ENCODE measurements at regions not wholly inside any gene's neighbourhood (a gene's known extent, or its start where the extent isn't known, plus 50 kb on each side); places are given as distances from the start of the nearest gene placed in this dataset.

DNA sequence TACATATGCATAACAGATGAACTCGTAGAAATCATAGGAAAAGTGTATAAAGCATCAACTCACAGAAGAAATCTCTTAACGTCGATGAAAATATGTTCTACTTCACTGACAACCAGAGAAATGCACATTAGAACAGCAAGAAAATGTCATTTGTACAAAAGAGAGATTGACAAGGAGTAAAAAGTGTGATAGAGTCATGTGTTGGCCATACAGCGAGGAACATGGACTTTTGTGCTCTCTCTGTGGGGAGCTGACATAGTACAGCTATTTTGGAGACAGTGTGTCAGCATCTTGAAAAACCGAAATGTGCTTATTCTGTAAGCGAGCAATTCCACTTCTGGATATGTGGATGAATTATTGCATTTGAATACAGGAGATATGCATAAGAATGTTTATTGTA is 477.9 kb downstream of the ICE1 start:
- FAIRE-seq = no peak
- no peaks in the 10 kb centered on the region for H3K79me2 ChIP-seq (ENCODE audit: insufficient read depth, low read length)
- no peak for TF ChIP-seq EZH2 (IDR thresholded peaks at IDR 0.05; ENCODE audit: insufficient read depth, low read length)
- TF ChIP-seq, protein P1, sequence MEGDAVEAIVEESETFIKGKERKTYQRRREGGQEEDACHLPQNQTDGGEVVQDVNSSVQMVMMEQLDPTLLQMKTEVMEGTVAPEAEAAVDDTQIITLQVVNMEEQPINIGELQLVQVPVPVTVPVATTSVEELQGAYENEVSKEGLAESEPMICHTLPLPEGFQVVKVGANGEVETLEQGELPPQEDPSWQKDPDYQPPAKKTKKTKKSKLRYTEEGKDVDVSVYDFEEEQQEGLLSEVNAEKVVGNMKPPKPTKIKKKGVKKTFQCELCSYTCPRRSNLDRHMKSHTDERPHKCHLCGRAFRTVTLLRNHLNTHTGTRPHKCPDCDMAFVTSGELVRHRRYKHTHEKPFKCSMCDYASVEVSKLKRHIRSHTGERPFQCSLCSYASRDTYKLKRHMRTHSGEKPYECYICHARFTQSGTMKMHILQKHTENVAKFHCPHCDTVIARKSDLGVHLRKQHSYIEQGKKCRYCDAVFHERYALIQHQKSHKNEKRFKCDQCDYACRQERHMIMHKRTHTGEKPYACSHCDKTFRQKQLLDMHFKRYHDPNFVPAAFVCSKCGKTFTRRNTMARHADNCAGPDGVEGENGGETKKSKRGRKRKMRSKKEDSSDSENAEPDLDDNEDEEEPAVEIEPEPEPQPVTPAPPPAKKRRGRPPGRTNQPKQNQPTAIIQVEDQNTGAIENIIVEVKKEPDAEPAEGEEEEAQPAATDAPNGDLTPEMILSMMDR (IDR thresholded peaks at IDR 0.05; ENCODE audit: insufficient read depth, low read depth, low read length) = no peak

DNA sequence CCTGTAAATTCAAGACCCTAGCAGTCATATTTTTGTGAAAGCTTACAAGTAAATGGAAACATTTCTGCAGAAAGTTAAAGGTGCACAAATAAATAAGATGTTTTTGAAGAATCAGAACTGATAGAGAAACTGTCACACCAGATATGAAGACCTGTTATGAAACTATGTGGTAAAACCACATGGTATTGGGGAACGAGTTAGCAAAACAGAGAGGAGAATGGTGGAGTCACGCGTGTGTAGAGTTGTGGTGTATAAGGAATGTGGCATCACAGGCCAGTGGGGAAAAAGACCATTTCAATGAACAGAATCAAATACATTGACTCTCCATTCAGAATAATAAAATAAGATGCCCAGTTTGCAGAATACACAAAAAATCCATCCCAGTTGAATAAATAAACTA is 477.2 kb downstream of the ICE1 start:
- Histone ChIP-seq H3K79me2 (ENCODE audit: insufficient read depth, low read length) (no peaks in the 10 kb centered on the region), H3K4me2 (ENCODE audit: low read length) (no peak overlapping the region)
- no peaks in the 10 kb centered on the region for H3K36me3 Mint-ChIP-seq (ENCODE audit: low read depth, unreplicated experiment)

More for the DNA sequence above, 477.9 kb downstream of the ICE1 start:
- no peaks in the 10 kb centered on the region for H3K4me1 Mint-ChIP-seq (ENCODE audit: low read depth, unreplicated experiment)
- no peak overlapping the region for H3K27ac ChIP-seq (ENCODE audit: low read depth, low read length)
- peaks cover 2% of the 10 kb centered on the region for H3K9me3 Mint-ChIP-seq (ENCODE audit: unreplicated experiment)
- no peaks in the 10 kb centered on the region for H3K36me3 ChIP-seq (ENCODE audit: insufficient read depth, low read length)
- no peaks in the 10 kb centered on the region for H3K36me3 Mint-ChIP-seq (ENCODE audit: low read depth, unreplicated experiment)
- H3K27me3 Mint-ChIP-seq (ENCODE audit: low read depth, unreplicated experiment) = peaks cover 3% of the 10 kb centered on the region
- no peaks in the 10 kb centered on the region for H3K27me3 ChIP-seq (ENCODE audit: insufficient read depth, low read length)
- H3K9ac ChIP-seq (ENCODE audit: low read length) = no peak overlapping the region
- DNase-seq (ENCODE audit: low read depth) = no peak
- H4K20me1 ChIP-seq (ENCODE audit: insufficient read depth, low read length) = no peaks in the 10 kb centered on the region
- H3K4me3 Mint-ChIP-seq (ENCODE audit: unreplicated experiment) = no peak overlapping the region
- H3K4me1 ChIP-seq (ENCODE audit: insufficient read depth, low read length) = no peaks in the 10 kb centered on the region
- H3K9me3 ChIP-seq (ENCODE audit: insufficient read depth, low read depth, low read length) = peaks cover 4% of the 10 kb centered on the region
- no peak overlapping the region for H2AFZ ChIP-seq (ENCODE audit: low read depth, low read length)
- H3K4me2 ChIP-seq (ENCODE audit: low read length) = no peak overlapping the region
- no peak overlapping the region for H3K4me3 ChIP-seq (ENCODE audit: insufficient read depth, low read depth, low read length)
- H3K27ac Mint-ChIP-seq (ENCODE audit: unreplicated experiment) = no peak overlapping the region

DNA sequence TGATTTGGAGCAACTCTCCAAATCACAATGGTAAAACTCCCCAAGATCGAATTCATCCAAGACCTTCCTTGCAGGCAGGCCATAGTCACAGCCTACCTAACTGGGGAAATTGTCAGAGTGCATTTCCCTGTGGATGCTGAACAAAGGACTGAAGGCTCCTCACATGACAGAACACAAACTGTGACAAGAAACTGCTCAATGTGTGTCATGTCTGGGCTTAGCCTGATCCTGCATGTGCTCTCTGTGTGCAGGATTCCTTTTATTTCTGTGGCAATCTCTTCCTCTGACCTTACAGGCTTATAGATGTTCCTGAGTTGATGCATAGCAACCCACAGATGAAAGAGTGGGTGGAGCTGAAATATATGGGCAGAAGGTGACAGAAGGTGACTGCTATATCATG is 465.8 kb downstream of the ICE1 start:
- Mint-ChIP-seq H3K4me1 (ENCODE audit: low read depth, unreplicated experiment) (peaks cover 27% of the 10 kb centered on the region), H3K36me3 (ENCODE audit: low read depth, unreplicated experiment) (no peaks in the 10 kb centered on the region), H3K4me3 (ENCODE audit: unreplicated experiment) (no peak overlapping the region), H3K9me3 (ENCODE audit: unreplicated experiment) (no peaks in the 10 kb centered on the region), H3K27ac (ENCODE audit: unreplicated experiment) (no peak overlapping the region), H3K27me3 (ENCODE audit: low read depth, unreplicated experiment) (peaks cover 25% of the 10 kb centered on the region)
- no peaks in the 10 kb centered on the region for H3K79me2 ChIP-seq (ENCODE audit: insufficient read depth, low read length)
- H3K9me3 ChIP-seq (ENCODE audit: insufficient read depth, low read depth, low read length) = peaks cover 3% of the 10 kb centered on the region
- H4K20me1 ChIP-seq (ENCODE audit: insufficient read depth, low read length) = no peaks in the 10 kb centered on the region
- H2AFZ ChIP-seq (ENCODE audit: low read depth, low read length) = no peak overlapping the region
- no peaks in the 10 kb centered on the region for H3K27me3 ChIP-seq (ENCODE audit: insufficient read depth, low read length)
- FAIRE-seq (no peak), DNase-seq (ENCODE audit: low read depth) (no peak)
- TF ChIP-seq EZH2 (IDR thresholded peaks at IDR 0.05; ENCODE audit: insufficient read depth, low read length) = no peak
- TF ChIP-seq, protein P1 (IDR thresholded peaks at IDR 0.05; ENCODE audit: insufficient read depth, low read depth, low read length) = no peak
- no peak overlapping the region for H3K4me3 ChIP-seq (ENCODE audit: insufficient read depth, low read depth, low read length)
- no peaks in the 10 kb centered on the region for H3K4me1 ChIP-seq (ENCODE audit: insufficient read depth, low read length)
- no peaks in the 10 kb centered on the region for H3K36me3 ChIP-seq (ENCODE audit: insufficient read depth, low read length)
- H3K27ac ChIP-seq (ENCODE audit: low read depth, low read length) = no peak overlapping the region
- H3K9ac ChIP-seq (ENCODE audit: low read length) = no peak overlapping the region
- H3K4me2 ChIP-seq (ENCODE audit: low read length) = no peak overlapping the region

More for the DNA sequence above, 477.2 kb downstream of the ICE1 start:
- H3K27me3 ChIP-seq (ENCODE audit: insufficient read depth, low read length) = no peaks in the 10 kb centered on the region
- no peak overlapping the region for H3K4me3 ChIP-seq (ENCODE audit: insufficient read depth, low read depth, low read length)
- no peaks in the 10 kb centered on the region for H3K4me1 ChIP-seq (ENCODE audit: insufficient read depth, low read length)
- H3K4me3 Mint-ChIP-seq (ENCODE audit: unreplicated experiment) = no peak overlapping the region
- H3K4me1 Mint-ChIP-seq (ENCODE audit: low read depth, unreplicated experiment) = no peaks in the 10 kb centered on the region
- H3K27me3 Mint-ChIP-seq (ENCODE audit: low read depth, unreplicated experiment) = peaks cover 3% of the 10 kb centered on the region
- peaks cover 6% of the 10 kb centered on the region for H3K9me3 Mint-ChIP-seq (ENCODE audit: unreplicated experiment)
- no peak overlapping the region for H3K9ac ChIP-seq (ENCODE audit: low read length)
- TF ChIP-seq, protein P1 (IDR thresholded peaks at IDR 0.05; ENCODE audit: insufficient read depth, low read depth, low read length) = no peak
- TF ChIP-seq EZH2 (IDR thresholded peaks at IDR 0.05; ENCODE audit: insufficient read depth, low read length) = no peak
- DNase-seq (ENCODE audit: low read depth) = no peak
- no peak overlapping the region for H3K27ac Mint-ChIP-seq (ENCODE audit: unreplicated experiment)
- no peak for FAIRE-seq
- H3K27ac ChIP-seq (ENCODE audit: low read depth, low read length) = no peak overlapping the region
- peaks cover 4% of the 10 kb centered on the region for H3K9me3 ChIP-seq (ENCODE audit: insufficient read depth, low read depth, low read length)
- no peak overlapping the region for H2AFZ ChIP-seq (ENCODE audit: low read depth, low read length)
- no peaks in the 10 kb centered on the region for H4K20me1 ChIP-seq (ENCODE audit: insufficient read depth, low read length)
- H3K36me3 ChIP-seq (ENCODE audit: insufficient read depth, low read length) = no peaks in the 10 kb centered on the region
